H9 (cell line): ENCODE measurements at regions not wholly inside any gene's neighbourhood (a gene's known extent, or its start where the extent isn't known, plus 50 kb on each side); places are given as distances from the start of the nearest gene placed in this dataset.
A peak's percentile ranks its signal among the peaks of the same experiment; 100 is the strongest.
"Not testable (repeated sequence)": the region's sequence is repeated elsewhere in the genome, so short reads cannot be mapped to it uniquely, and the experiment has no call there.

Experiments used
- DNase-seq: peaks from one replicate; pipeline ENCODE4 v3.0.0-alpha.2; 2017
- H2AFZ ChIP-seq: one replicate; pipeline ENCODE4 v1.6.1; 2013; ENCODE audit warnings: mild to moderate bottlenecking, low read length, control low read depth, moderate library complexity
- H2AK5ac ChIP-seq: 2 replicates; pipeline ENCODE4 v1.6.1; 2013; ENCODE audit warnings: low read length, control low read depth, mixed read lengths; ENCODE audit not compliant: insufficient read length
- H2BK120ac ChIP-seq: one replicate; pipeline ENCODE4 v1.6.1; 2013; ENCODE audit warnings: low read depth, mild to moderate bottlenecking, low read length, control low read depth, inconsistent platforms; ENCODE audit not compliant: poor library complexity, severe bottlenecking
- H2BK12ac ChIP-seq: 2 replicates; pipeline ENCODE4 v1.6.1; 2013; ENCODE audit warnings: low read length, control low read depth, mixed read lengths, low read depth; ENCODE audit not compliant: insufficient read length
- H2BK15ac ChIP-seq: 2 replicates; pipeline ENCODE4 v1.6.1; 2013; ENCODE audit warnings: low read depth, low read length, control low read depth
- H2BK20ac ChIP-seq: one replicate; pipeline ENCODE4 v1.6.1; 2013; ENCODE audit warnings: low read depth, mild to moderate bottlenecking, low read length, control low read depth, inconsistent platforms; ENCODE audit not compliant: poor library complexity, severe bottlenecking
- H2BK5ac ChIP-seq: 2 replicates; pipeline ENCODE4 v1.6.1; 2013; ENCODE audit warnings: low read length, control low read depth, mixed read lengths; ENCODE audit not compliant: insufficient read length
- H3K14ac ChIP-seq: 2 replicates; pipeline ENCODE4 v1.6.1; 2013; ENCODE audit warnings: low read length, control low read depth; ENCODE audit not compliant: insufficient read depth
- H3K18ac ChIP-seq: 2 replicates; pipeline ENCODE4 v1.6.1; 2013; ENCODE audit warnings: low read depth, mild to moderate bottlenecking, mixed read lengths, low read length, control low read depth; ENCODE audit not compliant: insufficient read length
- H3K23ac ChIP-seq: 2 replicates; pipeline ENCODE4 v1.6.1; 2013; ENCODE audit warnings: low read length, control low read depth, mixed read lengths, low read depth; ENCODE audit not compliant: insufficient read length
- H3K23me2 ChIP-seq: 2 replicates; pipeline ENCODE4 v1.6.1; 2013; ENCODE audit warnings: low read depth, mild to moderate bottlenecking, mixed read lengths, low read length, control low read depth; ENCODE audit not compliant: insufficient read length, poor library complexity, severe bottlenecking
- H3K27ac ChIP-seq: 2 replicates; pipeline ENCODE4 v1.5.1; 2013; ENCODE audit warnings: low read length, control low read depth, mixed read lengths, low read depth; ENCODE audit not compliant: insufficient read length
- H3K27me3 ChIP-seq: 2 replicates; pipeline ENCODE4 v1.6.1; 2013; ENCODE audit warnings: low read length, control low read depth, inconsistent platforms; ENCODE audit not compliant: insufficient read depth
- H3K4ac ChIP-seq: 2 replicates; pipeline ENCODE4 v1.6.1; 2013; ENCODE audit warnings: low read depth, mild to moderate bottlenecking, control low read depth, inconsistent platforms, low read length, moderate library complexity
- H3K4me1 ChIP-seq: 2 replicates; pipeline ENCODE4 v1.6.1; 2013; ENCODE audit warnings: low read length, control low read depth, inconsistent platforms; ENCODE audit not compliant: insufficient read depth
- H3K4me2 ChIP-seq: 2 replicates; pipeline ENCODE4 v1.6.1; 2013; ENCODE audit warnings: low read length, control low read depth, mixed read lengths; ENCODE audit not compliant: insufficient read length, insufficient read depth
- H3K56ac ChIP-seq: 2 replicates; pipeline ENCODE4 v1.6.1; 2013; ENCODE audit warnings: low read depth, mild to moderate bottlenecking, mixed read lengths, low read length, control low read depth; ENCODE audit not compliant: insufficient read length
- H3K79me1 ChIP-seq: 2 replicates; pipeline ENCODE4 v1.6.1; 2013; ENCODE audit warnings: low read depth, mild to moderate bottlenecking, moderate library complexity, low read length, control low read depth, inconsistent platforms; ENCODE audit not compliant: insufficient read depth, poor library complexity, severe bottlenecking
- H3K79me2 ChIP-seq: 2 replicates; pipeline ENCODE4 v1.6.1; 2013; ENCODE audit warnings: low read length, control low read depth, inconsistent platforms; ENCODE audit not compliant: insufficient read depth
- H3K9ac ChIP-seq: 2 replicates; pipeline ENCODE4 v1.6.1; 2013; ENCODE audit warnings: low read length, control low read depth, mixed read lengths; ENCODE audit not compliant: insufficient read length; ENCODE audit errors: extremely low read depth
- H3K9me3 ChIP-seq: one replicate; pipeline ENCODE4 v1.6.1; 2013; ENCODE audit warnings: low read depth, low read length, inconsistent platforms; ENCODE audit not compliant: control insufficient read depth
- H3T11ph ChIP-seq: one replicate; pipeline ENCODE4 v1.6.1; 2013; ENCODE audit warnings: mild to moderate bottlenecking, low read length, control low read depth, inconsistent platforms
- H4K20me1 ChIP-seq: one replicate; pipeline ENCODE4 v1.6.1; 2013; ENCODE audit not compliant: control insufficient read depth, insufficient read length, insufficient read depth
- H4K5ac ChIP-seq: 2 replicates; pipeline ENCODE4 v1.6.1; 2013; ENCODE audit warnings: low read depth, mild to moderate bottlenecking, mixed read lengths, low read length, control low read depth; ENCODE audit not compliant: insufficient read length
- H4K8ac ChIP-seq: replicated peaks from 2 replicates; pipeline ENCODE4 v1.6.1; 2013; ENCODE audit warnings: low read length, control low read depth, mixed read lengths, low read depth; ENCODE audit not compliant: insufficient read length
- H4K91ac ChIP-seq: 2 replicates; pipeline ENCODE4 v1.6.1; 2013; ENCODE audit warnings: low read depth, mild to moderate bottlenecking, moderate library complexity, mixed read lengths, low read length, control low read depth; ENCODE audit not compliant: insufficient read length
- H3K27ac Mint-ChIP-seq, 3 experiments: 2 replicates in 2 of 3; 3 replicates in 1 of 3; pipeline ENCODE4 v1.8.0; 2020 to 2021; ENCODE audit warnings: mixed read lengths in 3 of 3, mild to moderate bottlenecking in 1 of 3, moderate library complexity in 1 of 3
- H3K27me3 Mint-ChIP-seq: 2 replicates; pipeline ENCODE4 v1.8.0; 2021; ENCODE audit warnings: low read depth, mild to moderate bottlenecking, moderate library complexity, mixed read lengths
- H3K36me3 Mint-ChIP-seq, 3 experiments: 2 replicates in 2 of 3; 3 replicates in 1 of 3; pipeline ENCODE4 v1.8.0; 2020 to 2021; ENCODE audit warnings: low read depth in 3 of 3, mixed read lengths in 3 of 3; ENCODE audit not compliant: insufficient read depth in 1 of 3
- H3K4me1 Mint-ChIP-seq, 2 experiments: 2 replicates each; pipeline ENCODE4 v1.8.0; 2020; ENCODE audit warnings: mixed read lengths in 2 of 2
- H3K4me3 Mint-ChIP-seq, 2 experiments: 2 replicates in 1 of 2; 3 replicates in 1 of 2; pipeline ENCODE4 v1.8.0; 2020 to 2021; ENCODE audit warnings: mild to moderate bottlenecking in 2 of 2, mixed read lengths in 2 of 2, moderate library complexity in 1 of 2
- H3K9me3 Mint-ChIP-seq, 2 experiments: 2 replicates in 1 of 2; 3 replicates in 1 of 2; pipeline ENCODE4 v1.8.0; 2020; ENCODE audit warnings: mild to moderate bottlenecking in 2 of 2, mixed read lengths in 2 of 2, moderate library complexity in 1 of 2
- WGBS: extraction: QIAGEN DNeasy Blood & Tissue Kit; methylation state at CpG from one replicate; pipeline ENCODE4 v1.1.7; 2013; ENCODE audit warnings: missing lambda C conversion rate, low lambda C conversion rate, mixed read lengths; ENCODE audit not compliant: insufficient read length; ENCODE audit errors: extremely low coverage; 5-methylcytosine and 5-hydroxymethylcytosine counted together
- TF ChIP-seq, protein P1 (sequence below): fragments of 200-600 bp; sonication (generic); conservative IDR thresholded peaks from 3 replicates; pipeline ENCODE4 v1.8.0; 2021; ENCODE audit warnings: antibody characterized with exemption, mild to moderate bottlenecking

- peaks cover 0 to 2% of the 10 kb centered on the region in 2 experiments; a peak in 1 of 5 replicates for H3K9me3 Mint-ChIP-seq
- Histone ChIP-seq H3K79me2 (no peaks in the 10 kb centered on the region), H2BK12ac (no peak overlapping the region), H2AFZ (no peak overlapping the region), H2AK5ac (no peak overlapping the region), H2BK5ac (no peak overlapping the region), H3K23ac (no peak overlapping the region), H3K23me2 (peaks cover 7% of the 10 kb centered on the region), H3K9ac (no peak overlapping the region), H3K27me3 (no peaks in the 10 kb centered on the region; the same call in 1 of the 2 replicates), H3K4me1 (no peaks in the 10 kb centered on the region), H3K79me1 (no peaks in the 10 kb centered on the region), H2BK15ac (no peak overlapping the region), H3K9me3 (no peaks in the 10 kb centered on the region), H4K91ac (no peak overlapping the region), H4K8ac (no peak overlapping the region), H3K56ac (no peak overlapping the region), H3K14ac (peak overlapping the region; percentile 40), H3K4ac (no peak overlapping the region), H2BK20ac (no peak overlapping the region), H3K18ac (peak overlapping the region; percentile 49), H3T11ph (no peak overlapping the region), H3K4me2 (peak overlapping the region; percentile 66), H4K20me1 (no peaks in the 10 kb centered on the region), H4K5ac (no peak overlapping the region), H2BK120ac (no peak overlapping the region), H3K27ac (no peak overlapping the region)
- TF ChIP-seq, protein P1, sequence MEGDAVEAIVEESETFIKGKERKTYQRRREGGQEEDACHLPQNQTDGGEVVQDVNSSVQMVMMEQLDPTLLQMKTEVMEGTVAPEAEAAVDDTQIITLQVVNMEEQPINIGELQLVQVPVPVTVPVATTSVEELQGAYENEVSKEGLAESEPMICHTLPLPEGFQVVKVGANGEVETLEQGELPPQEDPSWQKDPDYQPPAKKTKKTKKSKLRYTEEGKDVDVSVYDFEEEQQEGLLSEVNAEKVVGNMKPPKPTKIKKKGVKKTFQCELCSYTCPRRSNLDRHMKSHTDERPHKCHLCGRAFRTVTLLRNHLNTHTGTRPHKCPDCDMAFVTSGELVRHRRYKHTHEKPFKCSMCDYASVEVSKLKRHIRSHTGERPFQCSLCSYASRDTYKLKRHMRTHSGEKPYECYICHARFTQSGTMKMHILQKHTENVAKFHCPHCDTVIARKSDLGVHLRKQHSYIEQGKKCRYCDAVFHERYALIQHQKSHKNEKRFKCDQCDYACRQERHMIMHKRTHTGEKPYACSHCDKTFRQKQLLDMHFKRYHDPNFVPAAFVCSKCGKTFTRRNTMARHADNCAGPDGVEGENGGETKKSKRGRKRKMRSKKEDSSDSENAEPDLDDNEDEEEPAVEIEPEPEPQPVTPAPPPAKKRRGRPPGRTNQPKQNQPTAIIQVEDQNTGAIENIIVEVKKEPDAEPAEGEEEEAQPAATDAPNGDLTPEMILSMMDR: no peak
- H3K4me3 Mint-ChIP-seq: peak overlapping the region; percentile 60 to 79
- H3K4me1 Mint-ChIP-seq: peaks cover 21 to 36% of the 10 kb centered on the region in 2 experiments
- peak overlapping the region in 1 of 3 experiments; percentile 27; a peak in 1 of 7 replicates for H3K27ac Mint-ChIP-seq
- no CpG with 5 or more reads among the region's 37 CpGs for WGBS
- H3K36me3 Mint-ChIP-seq: no peaks in the 10 kb centered on the region
- peaks cover 18% of the 10 kb centered on the region for H3K27me3 Mint-ChIP-seq
- DNase-seq: peak; percentile 52
These were observed 59.5 kb upstream of the ADGRL1 start for GRCh38 chr19:14265290-14266036.

GRCh38 chr19:14255902-14256649 is 50.1 kb upstream of the ADGRL1 start:
- H3K79me2 ChIP-seq, H4K5ac ChIP-seq, H3K27me3 ChIP-seq, H3K14ac ChIP-seq, H3K23me2 ChIP-seq, H2AFZ ChIP-seq, H2BK5ac ChIP-seq, H3K4ac ChIP-seq, H4K20me1 ChIP-seq, H4K8ac ChIP-seq, H2BK12ac ChIP-seq, H4K91ac ChIP-seq, H2BK15ac ChIP-seq, H2BK20ac ChIP-seq, H3K36me3 Mint-ChIP-seq, H3K23ac ChIP-seq, H3K56ac ChIP-seq, H3T11ph ChIP-seq, H3K9me3 Mint-ChIP-seq, H3K27ac ChIP-seq, H3K79me1 ChIP-seq, H3K4me2 ChIP-seq, H2BK120ac ChIP-seq, H3K9me3 ChIP-seq, H3K4me3 Mint-ChIP-seq, H2AK5ac ChIP-seq, H3K4me1 ChIP-seq, H3K9ac ChIP-seq: not testable (repeated sequence)
- peak overlapping the region; percentile 57 for H3K18ac ChIP-seq
- no CpG with 5 or more reads among the region's 7 CpGs for WGBS
- DNase-seq: peak; percentile 54
- Mint-ChIP-seq H3K4me1 (peaks cover 14 to 24% of the 10 kb centered on the region in 2 experiments), H3K27ac (peak overlapping the region; percentile 61 to 84 (median 71); a peak in 3 of 7 replicates), H3K27me3 (peaks cover 17% of the 10 kb centered on the region)
